ENCODE measurements at regions not wholly inside any gene's neighbourhood (a gene's known extent, or its start where the extent isn't known, plus 50 kb on each side); places are given as distances from the start of the nearest gene placed in this dataset.

GRCh38 chr2:163142618-163143017 is 304.1 kb upstream of the KCNH7 start:
- TF ChIP-seq CTCF (IDR thresholded peaks at IDR 0.05; ENCODE audit: insufficient read depth, low read length, poor library complexity, severe bottlenecking) (no peak), EZH2phosphoT487 (conservative IDR thresholded peaks at IDR 0.05; ENCODE audit: low read length) (no peak)
